ENCODE measurements at regions not wholly inside any gene's neighbourhood (a gene's known extent, or its start where the extent isn't known, plus 50 kb on each side); places are given as distances from the start of the nearest gene placed in this dataset.

DNA sequence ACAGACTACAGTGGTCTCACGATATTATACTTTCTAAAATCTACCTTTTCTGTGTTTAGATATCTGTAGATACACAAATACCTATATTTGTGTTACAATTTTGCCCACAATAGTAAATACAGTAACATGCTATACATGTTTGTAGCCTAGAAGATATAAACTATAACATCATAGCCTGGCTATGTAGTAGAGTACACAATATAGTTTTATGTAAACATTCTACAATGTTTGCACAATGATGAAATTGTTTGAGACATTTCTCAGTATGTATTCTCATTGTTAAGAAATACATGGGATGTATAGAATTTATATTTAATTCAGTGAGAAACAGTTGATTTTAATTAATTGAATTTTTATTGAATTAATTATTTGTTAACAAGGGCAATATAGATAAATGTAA is 1367.0 kb downstream of the OTOL1 start:
- no peak for DNase-seq (ENCODE audit: low read depth)
- no peak for TF ChIP-seq CTCF (IDR thresholded peaks at IDR 0.05; ENCODE audit: low read depth, low read length, missing control alignments)
- in situ Hi-C loops (cut with HindIII; ENCODE audit: low sequenced_read_pairs), result no loop called here
- no peak overlapping the region for H3K4me3 ChIP-seq (ENCODE audit: low read depth, low read length)

DNA sequence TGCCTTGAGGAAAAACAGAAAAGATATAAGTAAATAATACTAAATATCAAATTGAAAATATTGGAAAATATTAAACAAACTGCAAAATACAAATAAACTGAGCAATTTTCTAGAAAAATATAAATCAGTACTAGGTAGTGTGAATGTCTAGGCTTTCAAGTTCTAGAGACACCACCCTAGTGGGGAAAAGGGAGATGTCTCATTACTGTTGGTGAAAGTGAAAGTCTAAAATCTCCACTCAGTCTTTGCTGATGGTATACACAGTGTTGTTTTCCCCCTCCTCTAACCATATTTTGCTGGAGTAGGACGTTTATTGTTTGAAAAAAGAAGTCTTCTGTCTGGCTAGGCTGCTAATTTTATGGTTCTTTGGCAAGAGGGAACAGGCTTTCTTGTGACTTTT is 1368.9 kb downstream of the OTOL1 start:
- in situ Hi-C loops (cut with HindIII; ENCODE audit: low sequenced_read_pairs), result no loop called here
- no peak overlapping the region for H3K4me3 ChIP-seq (ENCODE audit: low read depth, low read length)
- DNase-seq (ENCODE audit: low read depth), result no peak
- no peak for TF ChIP-seq CTCF (IDR thresholded peaks at IDR 0.05; ENCODE audit: low read depth, low read length, missing control alignments)

DNA sequence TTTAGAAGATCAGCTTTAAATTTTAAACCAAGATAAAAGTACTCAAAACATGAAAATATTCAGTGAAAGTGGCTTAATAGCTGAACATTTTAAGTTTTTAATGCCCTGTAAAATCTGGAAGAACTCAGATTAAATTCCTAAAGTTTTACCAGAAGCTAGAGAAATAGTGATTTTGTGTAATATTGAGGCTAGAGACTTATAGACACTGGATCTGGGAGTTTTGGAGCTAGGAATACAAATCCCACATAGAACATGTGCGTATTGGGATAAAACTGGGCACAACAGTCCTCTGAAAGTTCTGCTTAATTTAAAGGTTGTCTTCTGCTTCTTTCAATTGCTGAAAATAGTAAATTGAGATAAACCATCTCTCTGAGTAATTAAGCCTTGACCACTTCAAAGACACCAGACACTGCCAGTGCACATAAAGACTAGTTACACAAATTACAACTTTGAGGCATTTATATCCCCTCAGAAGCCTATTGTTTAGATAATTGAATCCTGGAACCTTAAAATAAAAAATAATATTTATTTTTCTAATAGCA is 1382.5 kb downstream of the OTOL1 start:
- DNase-seq (ENCODE audit: low read depth), result no peak
- H3K4me3 ChIP-seq (ENCODE audit: low read depth, low read length), result no peak overlapping the region
- no peak for TF ChIP-seq CTCF (IDR thresholded peaks at IDR 0.05; ENCODE audit: low read depth, low read length, missing control alignments)
- in situ Hi-C loops (cut with HindIII; ENCODE audit: low sequenced_read_pairs), result no loop called here

- H3K4me3 ChIP-seq (ENCODE audit: low read depth, low read length), result no peak overlapping the region
- no peak for TF ChIP-seq CTCF (IDR thresholded peaks at IDR 0.05; ENCODE audit: low read depth, low read length, missing control alignments)
- in situ Hi-C loops (cut with HindIII; ENCODE audit: low sequenced_read_pairs), result no loop called here
- no peak for DNase-seq (ENCODE audit: low read depth)
Measured at GRCh38 chr3:162884373-162884772, 1387.8 kb downstream of the OTOL1 start.

DNA sequence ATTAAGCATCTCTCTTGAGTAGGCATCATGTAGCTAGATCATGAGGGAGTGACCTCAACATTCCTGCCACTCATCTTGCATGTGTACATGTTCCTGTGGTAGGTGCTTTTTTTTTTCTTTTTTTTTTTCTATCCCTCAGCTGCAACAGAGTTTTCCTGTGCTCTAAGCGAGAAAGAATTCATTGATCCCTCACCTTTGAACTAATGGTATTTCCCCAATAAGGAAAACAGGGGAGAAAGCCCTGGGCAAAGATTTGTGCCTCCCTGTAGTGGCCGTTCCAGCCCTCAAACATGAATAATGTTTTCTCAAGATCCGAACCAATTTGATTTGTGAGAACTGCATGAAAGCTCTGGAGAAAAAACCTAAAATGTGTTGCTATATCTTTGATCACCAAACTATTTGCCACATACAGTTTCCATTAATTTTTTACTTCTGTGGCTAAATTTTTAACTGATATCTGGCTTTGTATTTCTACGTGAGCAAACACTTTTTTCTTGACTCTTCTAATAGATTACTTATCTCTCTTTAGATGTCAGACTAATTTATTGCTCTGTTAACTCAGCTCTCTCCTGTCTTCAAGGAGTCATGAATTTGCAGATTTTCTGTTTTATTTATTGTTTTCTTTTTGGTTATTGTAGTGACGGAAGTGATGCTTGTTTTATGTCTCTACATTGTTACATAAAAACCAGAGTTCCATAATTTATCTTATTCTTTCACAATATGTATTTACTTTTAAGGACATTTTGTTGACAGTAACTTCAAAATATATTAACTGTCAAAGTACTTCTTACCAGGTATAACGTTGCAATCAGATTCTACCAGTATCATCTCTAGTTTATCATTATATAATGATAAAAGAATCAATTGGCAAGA is 1396.5 kb downstream of the OTOL1 start:
- no peak overlapping the region for H3K4me3 ChIP-seq (ENCODE audit: low read depth, low read length)
- DNase-seq (ENCODE audit: low read depth), result no peak
- no peak for TF ChIP-seq CTCF (IDR thresholded peaks at IDR 0.05; ENCODE audit: low read depth, low read length, missing control alignments)
- in situ Hi-C loops (cut with HindIII; ENCODE audit: low sequenced_read_pairs), result no loop called here

DNA sequence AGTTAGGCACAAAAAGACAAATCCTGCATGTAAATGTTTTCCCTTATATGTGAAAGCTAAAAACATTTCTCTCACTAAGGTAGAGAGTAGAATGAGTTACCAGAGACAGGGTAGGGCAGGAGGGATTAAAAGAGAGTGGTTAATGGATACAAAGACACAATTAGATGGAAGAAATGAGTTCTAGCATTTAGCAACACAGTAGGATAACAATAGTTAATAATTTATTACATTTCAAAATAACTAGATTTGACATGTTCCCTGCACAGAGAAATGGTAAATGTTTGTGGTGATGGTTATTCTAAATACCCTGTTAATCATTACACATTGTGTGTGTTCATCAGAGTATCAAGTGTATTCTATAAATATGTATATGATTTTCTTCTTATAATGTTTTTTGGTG is 1400.7 kb downstream of the OTOL1 start:
- no peak for DNase-seq (ENCODE audit: low read depth)
- no peak overlapping the region for H3K4me3 ChIP-seq (ENCODE audit: low read depth, low read length)
- in situ Hi-C loops (cut with HindIII; ENCODE audit: low sequenced_read_pairs), result no loop called here
- no peak for TF ChIP-seq CTCF (IDR thresholded peaks at IDR 0.05; ENCODE audit: low read depth, low read length, missing control alignments)
